ENCODE measurements at regions not wholly inside any gene's neighbourhood (a gene's known extent, or its start where the extent isn't known, plus 50 kb on each side); places are given as distances from the start of the nearest gene placed in this dataset.

DNA sequence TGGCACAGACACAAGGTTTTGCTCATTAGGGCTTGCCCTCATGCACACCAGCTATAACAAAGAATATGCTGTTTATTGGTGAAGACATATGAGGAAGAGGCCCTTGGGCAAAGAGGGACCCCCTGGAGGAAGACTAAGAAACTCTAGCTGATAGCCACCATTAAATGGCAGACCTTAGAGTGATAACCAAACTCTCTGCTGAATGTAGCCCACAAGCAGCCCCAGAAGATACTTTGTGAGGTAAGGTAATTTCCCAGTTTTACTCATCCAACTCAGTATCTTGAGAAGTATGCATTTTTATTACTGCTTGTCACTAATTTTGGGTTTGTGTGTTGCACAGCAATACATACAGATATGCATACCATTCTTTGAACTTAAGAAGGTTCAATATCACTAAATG is 563.3 kb downstream of the DOK5 start:
- Histone ChIP-seq H3K9ac (ENCODE audit: control insufficient read depth, insufficient read depth, low read length) (no peak overlapping the region), H3K4me3 (no peak overlapping the region), H3K9me3 (replicated peaks; ENCODE audit: control insufficient read depth, insufficient read depth, low read length) (no peaks in the 10 kb centered on the region; the same call in 2 of the 3 replicates), H3K4me2 (ENCODE audit: control insufficient read depth, insufficient read depth) (no peak overlapping the region), H2AFZ (ENCODE audit: control insufficient read depth, low read depth, low read length) (no peak overlapping the region), H3K79me2 (ENCODE audit: control insufficient read depth, insufficient read depth, low read length) (no peaks in the 10 kb centered on the region), H3K4me1 (ENCODE audit: control insufficient read depth, insufficient read depth, low read length) (no peaks in the 10 kb centered on the region), H3K36me3 (ENCODE audit: control insufficient read depth in 2 of 2, insufficient read depth in 2 of 2, low read length in 1 of 2) (no peaks in the 10 kb centered on the region), H3K27me3 (replicated peaks in 1 of 2; ENCODE audit: control insufficient read depth in 2 of 2, insufficient read depth in 2 of 2, low read length in 1 of 2) (no peaks in the 10 kb centered on the region), H4K20me1 (ENCODE audit: control insufficient read depth, insufficient read depth) (no peaks in the 10 kb centered on the region), H3K27ac (ENCODE audit: control insufficient read depth, insufficient read depth) (no peak overlapping the region)
- POLR2A ChIA-PET: interaction anchor here (0.6 kb wide), 1 partner anchor 78 kb away, joined by 4 read pairs; no protein-coding TSS in a partner anchor
- BruUV-seq (replicated peaks): no TSS peak
- intact Hi-C loops (cut with micrococcal nuclease; ENCODE audit: unreplicated experiment): no loop called here
- in situ Hi-C loops (cut with MboI): no loop called here
- TF ChIP-seq SIX5 (IDR thresholded peaks at IDR 0.05; ENCODE audit: low read depth, low read length, severe bottlenecking): no peak
- no peak for TF ChIP-seq IKZF2 (IDR thresholded peaks at IDR 0.05)
- no peak for TF ChIP-seq SUPT20H (IDR thresholded peaks at IDR 0.05; ENCODE audit: borderline replicate concordance, control insufficient read depth, low read depth, low read length)
- TF ChIP-seq, protein P1, sequence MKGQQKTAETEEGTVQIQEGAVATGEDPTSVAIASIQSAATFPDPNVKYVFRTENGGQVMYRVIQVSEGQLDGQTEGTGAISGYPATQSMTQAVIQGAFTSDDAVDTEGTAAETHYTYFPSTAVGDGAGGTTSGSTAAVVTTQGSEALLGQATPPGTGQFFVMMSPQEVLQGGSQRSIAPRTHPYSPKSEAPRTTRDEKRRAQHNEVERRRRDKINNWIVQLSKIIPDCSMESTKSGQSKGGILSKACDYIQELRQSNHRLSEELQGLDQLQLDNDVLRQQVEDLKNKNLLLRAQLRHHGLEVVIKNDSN (IDR thresholded peaks at IDR 0.05; ENCODE audit: borderline replicate concordance, extremely low read length, insufficient read depth, low read depth, low read length): no peak
- no peak for TF ChIP-seq NBN (IDR thresholded peaks at IDR 0.05)
- TF ChIP-seq CBX3 (IDR thresholded peaks at IDR 0.05; ENCODE audit: borderline replicate concordance, low read depth): no peak
- TF ChIP-seq FOXM1 (IDR thresholded peaks at IDR 0.05; ENCODE audit: low read depth, low read length): no peak
- no peak for TF ChIP-seq NFYB (IDR thresholded peaks at IDR 0.05; ENCODE audit: insufficient read depth, low read depth, low read length)
- TF ChIP-seq CREM (IDR thresholded peaks at IDR 0.05; ENCODE audit: low read depth): no peak
- TF ChIP-seq, protein P2, sequence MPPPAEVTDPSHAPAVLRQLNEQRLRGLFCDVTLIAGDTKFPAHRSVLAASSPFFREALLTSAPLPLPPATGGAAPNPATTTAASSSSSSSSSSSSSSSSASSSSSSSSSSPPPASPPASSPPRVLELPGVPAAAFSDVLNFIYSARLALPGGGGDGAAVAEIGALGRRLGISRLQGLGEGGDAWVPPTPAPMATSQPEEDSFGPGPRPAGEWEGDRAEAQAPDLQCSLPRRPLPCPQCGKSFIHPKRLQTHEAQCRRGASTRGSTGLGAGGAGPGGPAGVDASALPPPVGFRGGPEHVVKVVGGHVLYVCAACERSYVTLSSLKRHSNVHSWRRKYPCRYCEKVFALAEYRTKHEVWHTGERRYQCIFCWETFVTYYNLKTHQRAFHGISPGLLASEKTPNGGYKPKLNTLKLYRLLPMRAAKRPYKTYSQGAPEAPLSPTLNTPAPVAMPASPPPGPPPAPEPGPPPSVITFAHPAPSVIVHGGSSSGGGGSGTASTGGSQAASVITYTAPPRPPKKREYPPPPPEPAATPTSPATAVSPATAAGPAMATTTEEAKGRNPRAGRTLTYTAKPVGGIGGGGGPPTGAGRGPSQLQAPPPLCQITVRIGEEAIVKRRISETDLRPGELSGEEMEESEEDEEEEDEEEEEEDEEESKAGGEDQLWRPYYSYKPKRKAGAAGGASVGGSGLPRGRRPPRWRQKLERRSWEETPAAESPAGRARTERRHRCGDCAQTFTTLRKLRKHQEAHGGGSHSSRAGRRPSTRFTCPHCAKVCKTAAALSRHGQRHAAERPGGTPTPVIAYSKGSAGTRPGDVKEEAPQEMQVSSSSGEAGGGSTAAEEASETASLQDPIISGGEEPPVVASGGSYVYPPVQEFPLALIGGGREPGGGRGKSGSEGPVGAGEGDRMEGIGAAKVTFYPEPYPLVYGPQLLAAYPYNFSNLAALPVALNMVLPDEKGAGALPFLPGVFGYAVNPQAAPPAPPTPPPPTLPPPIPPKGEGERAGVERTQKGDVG (CRISPR knock-in tag; IDR thresholded peaks at IDR 0.05): no peak
- TF ChIP-seq CBX5 (IDR thresholded peaks at IDR 0.05; ENCODE audit: low read depth): no peak
- TF ChIP-seq, protein P3, sequence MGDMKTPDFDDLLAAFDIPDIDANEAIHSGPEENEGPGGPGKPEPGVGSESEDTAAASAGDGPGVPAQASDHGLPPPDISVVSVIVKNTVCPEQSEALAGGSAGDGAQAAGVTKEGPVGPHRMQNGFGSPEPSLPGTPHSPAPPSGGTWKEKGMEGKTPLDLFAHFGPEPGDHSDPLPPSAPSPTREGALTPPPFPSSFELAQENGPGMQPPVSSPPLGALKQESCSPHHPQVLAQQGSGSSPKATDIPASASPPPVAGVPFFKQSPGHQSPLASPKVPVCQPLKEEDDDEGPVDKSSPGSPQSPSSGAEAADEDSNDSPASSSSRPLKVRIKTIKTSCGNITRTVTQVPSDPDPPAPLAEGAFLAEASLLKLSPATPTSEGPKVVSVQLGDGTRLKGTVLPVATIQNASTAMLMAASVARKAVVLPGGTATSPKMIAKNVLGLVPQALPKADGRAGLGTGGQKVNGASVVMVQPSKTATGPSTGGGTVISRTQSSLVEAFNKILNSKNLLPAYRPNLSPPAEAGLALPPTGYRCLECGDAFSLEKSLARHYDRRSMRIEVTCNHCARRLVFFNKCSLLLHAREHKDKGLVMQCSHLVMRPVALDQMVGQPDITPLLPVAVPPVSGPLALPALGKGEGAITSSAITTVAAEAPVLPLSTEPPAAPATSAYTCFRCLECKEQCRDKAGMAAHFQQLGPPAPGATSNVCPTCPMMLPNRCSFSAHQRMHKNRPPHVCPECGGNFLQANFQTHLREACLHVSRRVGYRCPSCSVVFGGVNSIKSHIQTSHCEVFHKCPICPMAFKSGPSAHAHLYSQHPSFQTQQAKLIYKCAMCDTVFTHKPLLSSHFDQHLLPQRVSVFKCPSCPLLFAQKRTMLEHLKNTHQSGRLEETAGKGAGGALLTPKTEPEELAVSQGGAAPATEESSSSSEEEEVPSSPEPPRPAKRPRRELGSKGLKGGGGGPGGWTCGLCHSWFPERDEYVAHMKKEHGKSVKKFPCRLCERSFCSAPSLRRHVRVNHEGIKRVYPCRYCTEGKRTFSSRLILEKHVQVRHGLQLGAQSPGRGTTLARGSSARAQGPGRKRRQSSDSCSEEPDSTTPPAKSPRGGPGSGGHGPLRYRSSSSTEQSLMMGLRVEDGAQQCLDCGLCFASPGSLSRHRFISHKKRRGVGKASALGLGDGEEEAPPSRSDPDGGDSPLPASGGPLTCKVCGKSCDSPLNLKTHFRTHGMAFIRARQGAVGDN (IDR thresholded peaks at IDR 0.05): no peak
- no peak for TF ChIP-seq TBL1XR1 (IDR thresholded peaks at IDR 0.05; ENCODE audit: low read depth, low read length)
- no peak for TF ChIP-seq WRNIP1 (IDR thresholded peaks at IDR 0.05; ENCODE audit: borderline replicate concordance, low read depth, low read length)
- CTCF ChIA-PET: interaction anchor here (1.2 kb wide), 1 partner anchor 8 kb away, joined by 3 read pairs; no protein-coding TSS in a partner anchor
- ATAC-seq: peak; percentile 59
- no peak for FAIRE-seq
- SMC1A ChIA-PET (ENCODE audit: uncharacterized antibody, unreplicated experiment): no interaction called here
- RAD21 ChIA-PET (ENCODE audit: unreplicated experiment): interaction anchor here (1.3 kb wide), 1 partner anchor 58 kb away, joined by 7 read pairs; no protein-coding TSS in a partner anchor
- DNase-seq (ENCODE audit: low read depth, low spot score): no peak

Data from GM12878 (cell line).